ENCODE measurements at regions not wholly inside any gene's neighbourhood (a gene's known extent, or its start where the extent isn't known, plus 50 kb on each side); places are given as distances from the start of the nearest gene placed in this dataset.

GRCh38 chr6:78615430-78615904 is 251.9 kb upstream of the IRAK1BP1 start:
- intact Hi-C loops (cut with micrococcal nuclease; ENCODE audit: unreplicated experiment) = no loop called here
- no peaks in the 10 kb centered on the region for H3K27me3 ChIP-seq (replicated peaks; ENCODE audit: insufficient read depth, low read depth, low read length, poor library complexity)
- H3K9me3 ChIP-seq (ENCODE audit: low read depth, low read length, poor library complexity, severe bottlenecking) = no peaks in the 10 kb centered on the region
- BruUV-seq (replicated peaks) = no TSS peak
- POLR2A ChIA-PET (ENCODE audit: low non-redundant PET) = no interaction called here
- no peak overlapping the region for H3K4me3 ChIP-seq (ENCODE audit: low read depth, low read length, poor library complexity, severe bottlenecking)
- H3K36me3 ChIP-seq (ENCODE audit: insufficient read depth, low read length, poor library complexity, severe bottlenecking) = no peaks in the 10 kb centered on the region
- TF ChIP-seq, protein P1, sequence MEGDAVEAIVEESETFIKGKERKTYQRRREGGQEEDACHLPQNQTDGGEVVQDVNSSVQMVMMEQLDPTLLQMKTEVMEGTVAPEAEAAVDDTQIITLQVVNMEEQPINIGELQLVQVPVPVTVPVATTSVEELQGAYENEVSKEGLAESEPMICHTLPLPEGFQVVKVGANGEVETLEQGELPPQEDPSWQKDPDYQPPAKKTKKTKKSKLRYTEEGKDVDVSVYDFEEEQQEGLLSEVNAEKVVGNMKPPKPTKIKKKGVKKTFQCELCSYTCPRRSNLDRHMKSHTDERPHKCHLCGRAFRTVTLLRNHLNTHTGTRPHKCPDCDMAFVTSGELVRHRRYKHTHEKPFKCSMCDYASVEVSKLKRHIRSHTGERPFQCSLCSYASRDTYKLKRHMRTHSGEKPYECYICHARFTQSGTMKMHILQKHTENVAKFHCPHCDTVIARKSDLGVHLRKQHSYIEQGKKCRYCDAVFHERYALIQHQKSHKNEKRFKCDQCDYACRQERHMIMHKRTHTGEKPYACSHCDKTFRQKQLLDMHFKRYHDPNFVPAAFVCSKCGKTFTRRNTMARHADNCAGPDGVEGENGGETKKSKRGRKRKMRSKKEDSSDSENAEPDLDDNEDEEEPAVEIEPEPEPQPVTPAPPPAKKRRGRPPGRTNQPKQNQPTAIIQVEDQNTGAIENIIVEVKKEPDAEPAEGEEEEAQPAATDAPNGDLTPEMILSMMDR (conservative IDR thresholded peaks at IDR 0.05; ENCODE audit: low read depth, low read length) = no peak
- TF ChIP-seq EZH2 (IDR thresholded peaks at IDR 0.05; ENCODE audit: borderline replicate concordance, low read depth, low read length, poor library complexity, severe bottlenecking) = no peak
- H3K27ac ChIP-seq (ENCODE audit: low read depth, low read length, poor library complexity, severe bottlenecking) = no peak overlapping the region
- H3K4me1 ChIP-seq (ENCODE audit: insufficient read depth, low read length, poor library complexity, severe bottlenecking) = no peaks in the 10 kb centered on the region
- no peak for DNase-seq (ENCODE audit: low spot score)
- CTCF ChIA-PET = no interaction called here

DNA sequence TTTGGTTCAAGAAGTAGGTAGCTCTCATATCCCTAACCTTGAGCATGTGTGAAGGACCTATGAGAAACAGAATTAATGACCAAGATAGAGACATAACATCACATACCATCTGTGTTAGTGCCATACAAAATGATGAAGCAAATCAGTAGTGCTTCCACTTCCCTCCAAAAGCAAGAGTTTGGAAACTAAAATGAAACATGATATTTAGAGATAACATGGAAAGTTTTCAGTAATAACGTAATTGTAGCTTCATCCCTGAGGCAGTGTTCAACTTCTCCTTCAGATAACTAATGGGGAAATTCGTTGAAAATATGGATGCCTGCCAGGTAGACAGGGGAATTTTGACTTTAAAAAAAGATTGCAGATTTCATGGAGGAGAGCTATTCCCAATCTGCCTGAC is 248.4 kb upstream of the IRAK1BP1 start:
- H3K27ac ChIP-seq (ENCODE audit: low read depth, low read length, poor library complexity, severe bottlenecking) = no peak overlapping the region
- H3K4me3 ChIP-seq (ENCODE audit: low read depth, low read length, poor library complexity, severe bottlenecking) = no peak overlapping the region
- H3K4me1 ChIP-seq (ENCODE audit: insufficient read depth, low read length, poor library complexity, severe bottlenecking) = no peaks in the 10 kb centered on the region
- intact Hi-C loops (cut with micrococcal nuclease; ENCODE audit: unreplicated experiment) = no loop called here
- BruUV-seq (replicated peaks) = no TSS peak
- H3K27me3 ChIP-seq (replicated peaks; ENCODE audit: insufficient read depth, low read depth, low read length, poor library complexity) = no peaks in the 10 kb centered on the region
- no peak for TF ChIP-seq EZH2 (IDR thresholded peaks at IDR 0.05; ENCODE audit: borderline replicate concordance, low read depth, low read length, poor library complexity, severe bottlenecking)
- TF ChIP-seq, protein P1 (conservative IDR thresholded peaks at IDR 0.05; ENCODE audit: low read depth, low read length) = no peak
- POLR2A ChIA-PET (ENCODE audit: low non-redundant PET) = no interaction called here
- DNase-seq (ENCODE audit: low spot score) = no peak
- CTCF ChIA-PET = no interaction called here
- no peaks in the 10 kb centered on the region for H3K36me3 ChIP-seq (ENCODE audit: insufficient read depth, low read length, poor library complexity, severe bottlenecking)
- H3K9me3 ChIP-seq (ENCODE audit: low read depth, low read length, poor library complexity, severe bottlenecking) = no peaks in the 10 kb centered on the region

GRCh38 chr6:78623554-78623953 is 243.8 kb upstream of the IRAK1BP1 start:
- Histone ChIP-seq H3K4me1 (ENCODE audit: insufficient read depth, low read length, poor library complexity, severe bottlenecking) (no peaks in the 10 kb centered on the region), H3K4me3 (ENCODE audit: low read depth, low read length, poor library complexity, severe bottlenecking) (no peak overlapping the region), H3K9me3 (ENCODE audit: low read depth, low read length, poor library complexity, severe bottlenecking) (no peaks in the 10 kb centered on the region), H3K27ac (ENCODE audit: low read depth, low read length, poor library complexity, severe bottlenecking) (no peak overlapping the region), H3K27me3 (replicated peaks; ENCODE audit: insufficient read depth, low read depth, low read length, poor library complexity) (no peaks in the 10 kb centered on the region), H3K36me3 (ENCODE audit: insufficient read depth, low read length, poor library complexity, severe bottlenecking) (no peaks in the 10 kb centered on the region)
- BruUV-seq (replicated peaks) = no TSS peak
- CTCF ChIA-PET = no interaction called here
- POLR2A ChIA-PET (ENCODE audit: low non-redundant PET) = no interaction called here
- no peak for DNase-seq (ENCODE audit: low spot score)
- TF ChIP-seq EZH2 (IDR thresholded peaks at IDR 0.05; ENCODE audit: borderline replicate concordance, low read depth, low read length, poor library complexity, severe bottlenecking) = no peak
- TF ChIP-seq, protein P1 (conservative IDR thresholded peaks at IDR 0.05; ENCODE audit: low read depth, low read length) = no peak
- intact Hi-C loops (cut with micrococcal nuclease; ENCODE audit: unreplicated experiment) = no loop called here
